ENCODE measurements at regions not wholly inside any gene's neighbourhood (a gene's known extent, or its start where the extent isn't known, plus 50 kb on each side); places are given as distances from the start of the nearest gene placed in this dataset.

DNA sequence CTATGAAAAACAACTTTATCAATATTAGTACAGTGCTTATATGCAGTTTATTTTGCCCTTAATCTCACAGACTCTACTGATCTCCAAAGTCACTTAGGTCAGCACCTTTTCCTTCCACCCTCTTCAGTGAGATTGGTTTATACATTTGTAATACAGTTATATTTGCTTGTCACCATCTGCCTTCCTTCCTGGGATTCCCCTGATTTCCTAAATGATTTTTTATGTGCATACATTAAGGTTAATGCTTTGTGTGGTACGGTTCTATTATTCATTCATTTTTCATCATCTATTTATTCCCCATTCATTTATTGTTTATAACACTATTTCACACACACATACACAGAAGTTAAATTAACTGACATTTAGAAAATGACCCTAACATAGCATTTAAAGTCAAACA, 419.8 kb upstream of the CDH11 start:
- no peaks in the 10 kb centered on the region for H4K20me1 ChIP-seq (ENCODE audit: insufficient read depth)

More for the DNA sequence above, 419.8 kb upstream of the CDH11 start:
- Histone ChIP-seq H3K9me3 (ENCODE audit: control insufficient read depth in 1 of 2, insufficient read depth in 1 of 2, low read depth in 1 of 2, low read length in 2 of 2) (peaks cover 4% of the 10 kb centered on the region in 2 experiments; a peak in 2 of 4 replicates), H3K9ac (ENCODE audit: low read length) (no peak overlapping the region), H3K4me2 (ENCODE audit: low read length) (no peak overlapping the region), H3K79me2 (ENCODE audit: insufficient read depth, low read length) (no peaks in the 10 kb centered on the region), H3K4me1 (ENCODE audit: control insufficient read depth in 1 of 2, insufficient read depth in 2 of 2, low read length in 2 of 2) (no peaks in the 10 kb centered on the region), H2AFZ (ENCODE audit: low read depth, low read length, poor library complexity, severe bottlenecking) (no peak overlapping the region), H3K4me3 (replicated peaks in 1 of 2; ENCODE audit: low read depth in 1 of 2, low read length in 2 of 2) (no peak overlapping the region), H3K27me3 (ENCODE audit: insufficient read depth, low read length) (no peaks in the 10 kb centered on the region), H3K27ac (ENCODE audit: low read depth, low read length) (no peak overlapping the region), H3K36me3 (ENCODE audit: control insufficient read depth in 1 of 2, insufficient read depth in 2 of 2, low read length in 2 of 2) (no peaks in the 10 kb centered on the region), H3K9me2 (ENCODE audit: insufficient read depth) (no peaks in the 10 kb centered on the region)
- ChIA-PET POLR2A (no interaction called here), CTCF (no interaction called here), RAD21 (ENCODE audit: low non-redundant PET in 1 of 2, low total read pairs in 2 of 2, uncharacterized antibody in 2 of 2, unreplicated experiment in 2 of 2) (no interaction called here)
- intact Hi-C loops (cut with micrococcal nuclease), result no loop called here
- DNase-seq (ENCODE audit: low read depth, low spot score) (no peak), ATAC-seq (no peak)
- TF ChIP-seq, protein P1, sequence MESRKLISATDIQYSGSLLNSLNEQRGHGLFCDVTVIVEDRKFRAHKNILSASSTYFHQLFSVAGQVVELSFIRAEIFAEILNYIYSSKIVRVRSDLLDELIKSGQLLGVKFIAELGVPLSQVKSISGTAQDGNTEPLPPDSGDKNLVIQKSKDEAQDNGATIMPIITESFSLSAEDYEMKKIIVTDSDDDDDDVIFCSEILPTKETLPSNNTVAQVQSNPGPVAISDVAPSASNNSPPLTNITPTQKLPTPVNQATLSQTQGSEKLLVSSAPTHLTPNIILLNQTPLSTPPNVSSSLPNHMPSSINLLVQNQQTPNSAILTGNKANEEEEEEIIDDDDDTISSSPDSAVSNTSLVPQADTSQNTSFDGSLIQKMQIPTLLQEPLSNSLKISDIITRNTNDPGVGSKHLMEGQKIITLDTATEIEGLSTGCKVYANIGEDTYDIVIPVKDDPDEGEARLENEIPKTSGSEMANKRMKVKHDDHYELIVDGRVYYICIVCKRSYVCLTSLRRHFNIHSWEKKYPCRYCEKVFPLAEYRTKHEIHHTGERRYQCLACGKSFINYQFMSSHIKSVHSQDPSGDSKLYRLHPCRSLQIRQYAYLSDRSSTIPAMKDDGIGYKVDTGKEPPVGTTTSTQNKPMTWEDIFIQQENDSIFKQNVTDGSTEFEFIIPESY (IDR thresholded peaks at IDR 0.05; ENCODE audit: extremely low read depth, insufficient replicate concordance, low read length), result no peak
- TF ChIP-seq MAX (IDR thresholded peaks at IDR 0.05) (no peak), POLR2AphosphoS5 (IDR thresholded peaks at IDR 0.05; ENCODE audit: low read depth, low read length) (no peak), SRF (IDR thresholded peaks at IDR 0.05; ENCODE audit: low read depth) (no peak), FOSL1 (IDR thresholded peaks at IDR 0.05; ENCODE audit: low read depth) (no peak), RAD21 (IDR thresholded peaks at IDR 0.05; ENCODE audit: low read depth) (no peak), CEBPB (IDR thresholded peaks at IDR 0.05; ENCODE audit: low read depth) (no peak), REST (IDR thresholded peaks at IDR 0.05; ENCODE audit: low read depth) (no peak), TCF7L2 (IDR thresholded peaks at IDR 0.05; ENCODE audit: borderline replicate concordance, extremely low read depth, insufficient read depth, insufficient read length) (no peak)
- TF ChIP-seq, protein P2, sequence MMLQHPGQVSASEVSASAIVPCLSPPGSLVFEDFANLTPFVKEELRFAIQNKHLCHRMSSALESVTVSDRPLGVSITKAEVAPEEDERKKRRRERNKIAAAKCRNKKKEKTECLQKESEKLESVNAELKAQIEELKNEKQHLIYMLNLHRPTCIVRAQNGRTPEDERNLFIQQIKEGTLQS (IDR thresholded peaks at IDR 0.05), result no peak
- no TSS peak for BruUV-seq (replicated peaks)
